GM19452 (cell line): ENCODE measurements at regions not wholly inside any gene's neighbourhood (a gene's known extent, or its start where the extent isn't known, plus 50 kb on each side); places are given as distances from the start of the nearest gene placed in this dataset.

Experiments
- ATAC-seq: cut with Tn5 transposase; IDR thresholded peaks from one replicate; pipeline ENCODE4 v1.9.1; 2021; ENCODE audit not compliant: unreplicated experiment

GRCh38 chr5:97838214-97838613 lies 655.2 kb upstream of the RIOK2 start:
- ATAC-seq = peak; percentile 94

- no peak for ATAC-seq
Observed at GRCh38 chr5:97839341-97840086, 656.5 kb upstream of the RIOK2 start.

- no peak for ATAC-seq
Observed at GRCh38 chr5:97840643-97841042, 657.6 kb upstream of the RIOK2 start.

GRCh38 chr5:97842687-97843086 lies 659.6 kb upstream of the RIOK2 start:
- no peak for ATAC-seq

- ATAC-seq = no peak
Observed at GRCh38 chr5:97844797-97845196, 661.8 kb upstream of the RIOK2 start.

GRCh38 chr5:97846643-97847042 lies 663.6 kb upstream of the RIOK2 start:
- no peak for ATAC-seq

- no peak for ATAC-seq
Observed at GRCh38 chr5:97847920-97848631, 665.0 kb upstream of the RIOK2 start.

GRCh38 chr5:97851036-97851435 lies 668.0 kb upstream of the RIOK2 start:
- no peak for ATAC-seq

- no peak for ATAC-seq
Observed at GRCh38 chr5:97854871-97855762, 672.1 kb upstream of the RIOK2 start.

GRCh38 chr5:97874491-97874890 lies 691.4 kb upstream of the RIOK2 start:
- ATAC-seq = no peak

- ATAC-seq = no peak
Observed at GRCh38 chr5:97876272-97876671, 693.2 kb upstream of the RIOK2 start.

GRCh38 chr5:97877588-97877987 lies 694.5 kb upstream of the RIOK2 start:
- no peak for ATAC-seq

- ATAC-seq = peak; percentile 99
Observed at GRCh38 chr5:97888439-97888838, 705.4 kb upstream of the RIOK2 start.

- no peak for ATAC-seq
Observed at GRCh38 chr5:97891971-97892370, 708.9 kb upstream of the RIOK2 start.

GRCh38 chr5:97903742-97904141 lies 720.7 kb upstream of the RIOK2 start:
- no peak for ATAC-seq

- no peak for ATAC-seq
Observed at GRCh38 chr5:97906135-97906534, 723.1 kb upstream of the RIOK2 start.

GRCh38 chr5:97907646-97908400 lies 724.8 kb upstream of the RIOK2 start:
- ATAC-seq = no peak

GRCh38 chr5:97909541-97909940 lies 726.5 kb upstream of the RIOK2 start:
- no peak for ATAC-seq

- ATAC-seq = no peak
Observed at GRCh38 chr5:97914483-97914882, 731.4 kb upstream of the RIOK2 start.

GRCh38 chr5:97915106-97915505 lies 732.1 kb upstream of the RIOK2 start:
- no peak for ATAC-seq

- no peak for ATAC-seq
Observed at GRCh38 chr5:97918057-97918456, 735.0 kb upstream of the RIOK2 start.
